Kidney (tissue), 13 donors: ENCODE measurements at regions not wholly inside any gene's neighbourhood (a gene's known extent, or its start where the extent isn't known, plus 50 kb on each side); places are given as distances from the start of the nearest gene placed in this dataset.
"Not testable (repeated sequence)": the region's sequence is repeated elsewhere in the genome, so short reads cannot be mapped to it uniquely, and the experiment has no call there.

ENCODE experiments used
- DNase-seq, 5 donors: peaks; one replicate each; pipeline ENCODE4 v3.0.0-alpha.2; 2013 to 2020
- FAIRE-seq: peaks from 2 replicates; lab custom pipeline; 2012; peaks lifted over from hg19 to GRCh38; lab: Jason Lieb, UNC
- H3K27ac ChIP-seq, 2 donors: one replicate each; pipeline ENCODE4 v1.7.0; 2013; ENCODE audit warnings: low read depth in 2 of 2, low read length in 2 of 2, inconsistent platforms in 1 of 2
- H3K27me3 ChIP-seq: one replicate; pipeline ENCODE4 v1.7.1; 2013; ENCODE audit warnings: low read length, inconsistent platforms; ENCODE audit not compliant: control insufficient read depth, insufficient read depth
- H3K36me3 ChIP-seq, 3 donors: one replicate each; pipeline versions ENCODE4 v1.7.0 to v1.7.1; 2013; ENCODE audit warnings: low read length in 3 of 3, control low read depth in 1 of 3, inconsistent platforms in 1 of 3; ENCODE audit not compliant: insufficient read depth in 3 of 3, control insufficient read depth in 2 of 3
- H3K4me1 ChIP-seq, 3 donors: one replicate each; pipeline versions ENCODE4 v1.7.0 to v1.7.1; 2013; ENCODE audit warnings: low read length in 3 of 3, inconsistent platforms in 1 of 3, low read depth in 1 of 3; ENCODE audit not compliant: control insufficient read depth in 2 of 3, insufficient read depth in 2 of 3
- H3K4me3 ChIP-seq, 3 donors: one replicate each; pipeline versions ENCODE4 v1.7.0 to v1.8.1; 2013; ENCODE audit warnings: low read length in 3 of 3, control low read depth in 1 of 3, inconsistent platforms in 1 of 3
- H3K9ac ChIP-seq, 3 donors: one replicate each; pipeline versions ENCODE4 v1.7.0 to v1.7.1; 2013; ENCODE audit warnings: low read length in 3 of 3, control low read depth in 1 of 3, inconsistent platforms in 1 of 3
- H3K9me3 ChIP-seq, 3 donors: one replicate each; pipeline versions ENCODE4 v1.7.0 to v1.7.1; 2013; ENCODE audit warnings: low read length in 3 of 3, control low read depth in 1 of 3, inconsistent platforms in 1 of 3; ENCODE audit not compliant: control insufficient read depth in 2 of 3, insufficient read depth in 1 of 3
- intact Hi-C: fragments of 100-400 bp; cut with DNase I; formaldehyde crosslinking; loops from one replicate; pipeline ENCODE4 v1.11.1; 2022
- TF ChIP-seq, protein P1 (sequence below): IDR thresholded peaks from 3 replicates; pipeline ENCODE4 v1.5.1; 2012; ENCODE audit warnings: mild to moderate bottlenecking, moderate library complexity, borderline replicate concordance; ENCODE audit not compliant: insufficient read depth; ENCODE audit errors: extremely low read depth
- donor health status: control.
- donor health status: control.
- donor health status: control.
- donor health status: control.
- donor health status: control.
- donor health status: DM: yes; HTN: yes; CAD: no.
- donor health status: Normal renal cell carcinoma (clear cell type).

DNA sequence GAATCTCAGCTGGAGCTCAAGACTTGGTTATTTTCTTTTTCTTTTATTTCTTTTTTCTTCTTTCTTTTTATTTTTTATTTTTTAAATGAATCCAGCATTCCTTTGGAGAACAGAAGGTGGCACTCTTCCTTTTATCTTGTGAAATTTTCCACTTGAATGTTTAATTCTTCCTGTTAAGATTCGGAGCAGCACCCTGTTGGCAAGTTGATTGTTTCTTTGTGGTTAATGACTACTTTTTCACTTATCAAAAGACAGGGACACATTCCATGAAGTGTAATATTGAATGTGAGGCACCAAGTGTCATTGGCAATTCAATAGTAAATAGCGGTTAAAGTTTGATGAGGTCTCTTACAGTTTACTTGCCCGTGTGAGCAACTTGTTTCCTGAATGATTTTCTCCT, 240.5 kb upstream of the CHD1 start:
- H3K9me3 ChIP-seq = no peaks in the 10 kb centered on the region
- H3K36me3 ChIP-seq = no peaks in the 10 kb centered on the region
- no peak overlapping the region for H3K4me3 ChIP-seq
- no peaks in the 10 kb centered on the region for H3K27me3 ChIP-seq
- H3K4me1 ChIP-seq = no peaks in the 10 kb centered on the region
- TF ChIP-seq, protein P1, sequence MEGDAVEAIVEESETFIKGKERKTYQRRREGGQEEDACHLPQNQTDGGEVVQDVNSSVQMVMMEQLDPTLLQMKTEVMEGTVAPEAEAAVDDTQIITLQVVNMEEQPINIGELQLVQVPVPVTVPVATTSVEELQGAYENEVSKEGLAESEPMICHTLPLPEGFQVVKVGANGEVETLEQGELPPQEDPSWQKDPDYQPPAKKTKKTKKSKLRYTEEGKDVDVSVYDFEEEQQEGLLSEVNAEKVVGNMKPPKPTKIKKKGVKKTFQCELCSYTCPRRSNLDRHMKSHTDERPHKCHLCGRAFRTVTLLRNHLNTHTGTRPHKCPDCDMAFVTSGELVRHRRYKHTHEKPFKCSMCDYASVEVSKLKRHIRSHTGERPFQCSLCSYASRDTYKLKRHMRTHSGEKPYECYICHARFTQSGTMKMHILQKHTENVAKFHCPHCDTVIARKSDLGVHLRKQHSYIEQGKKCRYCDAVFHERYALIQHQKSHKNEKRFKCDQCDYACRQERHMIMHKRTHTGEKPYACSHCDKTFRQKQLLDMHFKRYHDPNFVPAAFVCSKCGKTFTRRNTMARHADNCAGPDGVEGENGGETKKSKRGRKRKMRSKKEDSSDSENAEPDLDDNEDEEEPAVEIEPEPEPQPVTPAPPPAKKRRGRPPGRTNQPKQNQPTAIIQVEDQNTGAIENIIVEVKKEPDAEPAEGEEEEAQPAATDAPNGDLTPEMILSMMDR = peak; percentile 14
- no peak overlapping the region for H3K27ac ChIP-seq
- peak; percentile 83 for FAIRE-seq
- peak in 2 of 5 donors; percentile 49 to 53 for DNase-seq
- intact Hi-C loops = no loop called here
- H3K9ac ChIP-seq = no peak overlapping the region

DNA sequence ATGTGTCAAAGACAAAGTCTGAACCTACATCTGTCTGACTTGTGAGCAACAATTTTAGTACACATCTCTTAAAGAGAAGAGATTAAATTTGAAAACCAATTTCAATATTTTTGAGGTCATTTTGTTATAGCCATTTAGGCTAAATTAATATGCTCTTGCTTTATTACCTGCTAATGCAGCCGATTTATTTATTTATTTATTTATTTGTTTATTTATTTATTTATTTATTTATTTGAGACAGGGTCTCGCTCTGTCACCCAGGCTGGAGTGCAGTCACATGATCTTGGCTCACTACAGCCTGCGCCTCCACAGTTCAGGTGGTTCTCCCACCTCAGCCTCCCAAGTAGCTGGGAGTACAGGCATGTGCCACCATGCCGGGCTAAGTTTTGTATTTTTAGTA, 232.7 kb upstream of the CHD1 start:
- H3K9ac ChIP-seq, H3K9me3 ChIP-seq, intact Hi-C loops, H3K27me3 ChIP-seq, FAIRE-seq, H3K4me3 ChIP-seq, H3K36me3 ChIP-seq, H3K4me1 ChIP-seq, DNase-seq, H3K27ac ChIP-seq: not testable (repeated sequence)

DNA sequence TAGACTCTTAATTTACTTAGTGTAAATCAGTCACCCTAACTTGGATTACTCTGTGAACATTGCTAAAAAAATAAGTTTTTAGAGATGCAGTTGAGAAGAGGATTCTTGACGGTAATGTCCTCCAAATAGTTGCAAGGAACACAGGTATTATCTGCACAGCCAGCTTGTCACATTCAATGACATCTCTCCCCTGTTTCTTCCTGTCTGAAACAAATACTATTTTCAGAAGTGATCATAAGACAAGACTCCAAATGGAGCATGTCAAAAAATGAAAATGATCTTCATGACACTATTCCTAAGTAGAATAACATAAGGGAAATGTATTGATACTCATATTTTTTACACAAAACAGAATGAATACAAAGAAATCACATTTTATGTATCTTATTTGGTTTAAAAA, 227.9 kb upstream of the CHD1 start:
- DNase-seq = no peak
- Histone ChIP-seq H3K27me3 (no peaks in the 10 kb centered on the region), H3K9me3 (no peaks in the 10 kb centered on the region), H3K36me3 (no peaks in the 10 kb centered on the region), H3K4me1 (no peaks in the 10 kb centered on the region), H3K9ac (no peak overlapping the region), H3K27ac (no peak overlapping the region), H3K4me3 (no peak overlapping the region)
- intact Hi-C loops = no loop called here
- no peak for FAIRE-seq
- TF ChIP-seq, protein P1 = no peak

DNA sequence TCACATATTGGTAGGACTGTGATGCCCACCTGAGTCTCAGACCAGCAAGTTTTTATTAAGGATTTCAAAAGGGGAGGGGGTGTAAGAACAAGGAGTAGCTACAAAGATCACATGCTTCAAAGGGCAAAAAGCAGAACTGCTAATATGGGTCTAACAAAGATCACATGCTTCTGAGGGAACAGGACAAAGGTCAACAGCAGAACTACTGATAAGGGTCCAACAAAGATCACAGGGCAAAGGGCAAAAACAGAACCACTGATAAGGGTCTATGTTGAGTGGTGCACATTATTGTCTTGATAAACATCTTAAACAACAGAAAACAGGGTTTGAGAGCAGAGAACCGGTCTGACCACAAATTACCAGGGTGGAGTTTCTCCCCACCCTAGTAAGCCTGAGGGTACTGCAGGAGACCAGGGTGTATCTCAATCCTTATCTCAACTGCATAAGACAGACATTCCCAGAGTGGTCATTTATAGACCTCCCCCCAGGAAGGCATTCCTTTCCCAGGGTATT, 214.5 kb upstream of the CHD1 start:
- DNase-seq, H3K9me3 ChIP-seq, FAIRE-seq, H3K9ac ChIP-seq, H3K27ac ChIP-seq, intact Hi-C loops, H3K4me3 ChIP-seq, H3K27me3 ChIP-seq, H3K36me3 ChIP-seq, H3K4me1 ChIP-seq: not testable (repeated sequence)
